Stomach (tissue), 4 donors: ENCODE measurements at regions not wholly inside any gene's neighbourhood (a gene's known extent, or its start where the extent isn't known, plus 50 kb on each side); places are given as distances from the start of the nearest gene placed in this dataset.

ENCODE experiments used
- POLR2A ChIP-seq, 4 donors: fragments of 450-650 bp; IDR thresholded peaks; one replicate each; pipeline ENCODE4 v1.6.1; 2016; ENCODE audit warnings: antibody characterized with exemption in 4 of 4, control low read depth in 2 of 4, mild to moderate bottlenecking in 1 of 4, moderate library complexity in 1 of 4
- POLR2AphosphoS5 ChIP-seq, 3 donors: sonication (generic); formaldehyde crosslinking; IDR thresholded peaks; one replicate each; pipeline ENCODE4 v1.6.1; 2016; ENCODE audit warnings: antibody characterized with exemption in 3 of 3
- TF ChIP-seq, protein P1 (sequence below), 7 experiments: fragments of 450-650 bp in 4 of 7; fragments of 200-600 bp in 3 of 7; sonication (generic) in 3 of 7; IDR thresholded peaks; one replicate each; pipeline ENCODE4 v1.5.1; 2016 to 2019; ENCODE audit warnings: antibody characterized with exemption in 7 of 7, control low read depth in 2 of 7, mild to moderate bottlenecking in 1 of 7

DNA sequence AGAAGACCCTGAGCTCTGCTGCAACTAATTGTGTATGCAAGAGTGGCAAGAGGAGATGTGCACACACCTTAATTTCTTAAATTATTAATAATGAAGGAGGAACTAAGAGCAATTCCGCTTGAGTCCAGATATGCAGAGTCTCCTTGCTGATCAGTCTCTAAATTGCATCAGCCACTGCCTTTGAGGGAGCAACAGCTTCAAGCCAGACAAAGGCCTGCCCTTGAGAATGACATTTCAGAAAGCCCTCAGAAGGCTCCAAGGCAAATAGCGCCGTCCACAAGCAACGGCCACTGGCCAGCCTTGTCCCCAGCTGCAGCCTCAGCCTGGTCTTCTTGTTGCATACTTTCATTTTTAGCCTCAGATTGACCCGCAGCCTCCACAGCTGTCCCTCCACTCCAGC, 110.6 kb upstream of the RNF32 start:
- TF ChIP-seq, protein P1, sequence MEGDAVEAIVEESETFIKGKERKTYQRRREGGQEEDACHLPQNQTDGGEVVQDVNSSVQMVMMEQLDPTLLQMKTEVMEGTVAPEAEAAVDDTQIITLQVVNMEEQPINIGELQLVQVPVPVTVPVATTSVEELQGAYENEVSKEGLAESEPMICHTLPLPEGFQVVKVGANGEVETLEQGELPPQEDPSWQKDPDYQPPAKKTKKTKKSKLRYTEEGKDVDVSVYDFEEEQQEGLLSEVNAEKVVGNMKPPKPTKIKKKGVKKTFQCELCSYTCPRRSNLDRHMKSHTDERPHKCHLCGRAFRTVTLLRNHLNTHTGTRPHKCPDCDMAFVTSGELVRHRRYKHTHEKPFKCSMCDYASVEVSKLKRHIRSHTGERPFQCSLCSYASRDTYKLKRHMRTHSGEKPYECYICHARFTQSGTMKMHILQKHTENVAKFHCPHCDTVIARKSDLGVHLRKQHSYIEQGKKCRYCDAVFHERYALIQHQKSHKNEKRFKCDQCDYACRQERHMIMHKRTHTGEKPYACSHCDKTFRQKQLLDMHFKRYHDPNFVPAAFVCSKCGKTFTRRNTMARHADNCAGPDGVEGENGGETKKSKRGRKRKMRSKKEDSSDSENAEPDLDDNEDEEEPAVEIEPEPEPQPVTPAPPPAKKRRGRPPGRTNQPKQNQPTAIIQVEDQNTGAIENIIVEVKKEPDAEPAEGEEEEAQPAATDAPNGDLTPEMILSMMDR (IDR thresholded peaks at IDR 0.05), result no peak
- TF ChIP-seq POLR2A (IDR thresholded peaks at IDR 0.05) (no peak), POLR2AphosphoS5 (IDR thresholded peaks at IDR 0.05) (no peak)
